ENCODE measurements at regions not wholly inside any gene's neighbourhood (a gene's known extent, or its start where the extent isn't known, plus 50 kb on each side); places are given as distances from the start of the nearest gene placed in this dataset.

DNA sequence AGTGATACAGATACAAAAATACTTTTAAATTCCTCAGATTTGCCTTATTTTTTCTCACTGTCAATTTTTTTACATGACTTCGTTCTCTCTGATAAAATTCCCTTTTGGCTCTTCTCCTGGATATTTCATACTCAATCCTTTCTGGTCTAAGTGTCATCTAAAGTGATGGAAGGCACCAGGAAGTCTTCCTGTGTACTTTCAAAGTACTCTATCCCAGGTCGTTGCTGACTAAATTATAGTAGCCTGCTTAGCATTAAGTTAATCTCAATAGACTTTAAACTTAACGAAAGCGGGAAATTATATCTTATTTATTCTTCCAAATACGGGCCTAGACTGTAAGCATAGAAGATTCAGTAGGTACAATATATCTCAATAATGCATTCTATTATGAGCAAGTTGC lies 67.8 kb downstream of the CASP12 start:
- no peak overlapping the region for H3K4me3 ChIP-seq (ENCODE audit: low read length in 2 of 2)
- no peak overlapping the region for H2AFZ ChIP-seq (ENCODE audit: low read length)
- no peak overlapping the region for H4K91ac ChIP-seq (ENCODE audit: low read depth, low read length, poor library complexity)
- H2BK15ac ChIP-seq (ENCODE audit: low read length) = no peak overlapping the region
- no peak for DNase-seq (ENCODE audit: low spot score)
- no peak overlapping the region for H3K9ac ChIP-seq (ENCODE audit: low read depth, low read length, poor library complexity)
- H3K79me1 ChIP-seq (ENCODE audit: low read depth, low read length) = no peaks in the 10 kb centered on the region
- H3K36me3 ChIP-seq (replicated peaks in 1 of 2; ENCODE audit: control insufficient read depth in 2 of 2, insufficient read depth in 2 of 2, low read length in 2 of 2) = no peaks in the 10 kb centered on the region
- H3K4ac ChIP-seq (ENCODE audit: low read length) = no peak overlapping the region
- H3K4me1 ChIP-seq (ENCODE audit: control insufficient read depth in 2 of 2, insufficient read depth in 1 of 2, low read depth in 1 of 2, low read length in 2 of 2) = no peaks in the 10 kb centered on the region
- no peak overlapping the region for H3K23ac ChIP-seq (ENCODE audit: low read depth, low read length, poor library complexity)
- no CpG with 5 or more reads among the region's 5 CpGs for WGBS, 2 donors (ENCODE audit: extremely low coverage in 2 of 2, insufficient read length in 2 of 2, insufficient replicate concordance in 1 of 2)
- no peak overlapping the region for H4K8ac ChIP-seq (ENCODE audit: low read depth, low read length)
- H3K4me2 ChIP-seq (ENCODE audit: insufficient read depth, low read length, poor library complexity, severe bottlenecking) = no peak overlapping the region
- H3K27me3 ChIP-seq (ENCODE audit: control insufficient read depth in 3 of 3, insufficient read depth in 3 of 3, low read depth in 1 of 3, low read length in 3 of 3) = no peaks in the 10 kb centered on the region
- H2BK12ac ChIP-seq (ENCODE audit: low read length) = no peak overlapping the region
- no peak overlapping the region for H3K14ac ChIP-seq (ENCODE audit: low read length)
- H3K9me3 ChIP-seq (replicated peaks in 1 of 2; ENCODE audit: control insufficient read depth in 2 of 2, insufficient read depth in 1 of 2, low read depth in 1 of 2, low read length in 2 of 2) = no peaks in the 10 kb centered on the region
- H2AK5ac ChIP-seq (ENCODE audit: low read depth, low read length) = no peak overlapping the region
- H3K18ac ChIP-seq (ENCODE audit: low read length) = no peak overlapping the region
- no peak overlapping the region for H2BK5ac ChIP-seq (ENCODE audit: low read length)
- H3K27ac ChIP-seq (replicated peaks; ENCODE audit: low read length) = no peak overlapping the region
- H2BK120ac ChIP-seq (ENCODE audit: low read depth, low read length) = no peak overlapping the region

DNA sequence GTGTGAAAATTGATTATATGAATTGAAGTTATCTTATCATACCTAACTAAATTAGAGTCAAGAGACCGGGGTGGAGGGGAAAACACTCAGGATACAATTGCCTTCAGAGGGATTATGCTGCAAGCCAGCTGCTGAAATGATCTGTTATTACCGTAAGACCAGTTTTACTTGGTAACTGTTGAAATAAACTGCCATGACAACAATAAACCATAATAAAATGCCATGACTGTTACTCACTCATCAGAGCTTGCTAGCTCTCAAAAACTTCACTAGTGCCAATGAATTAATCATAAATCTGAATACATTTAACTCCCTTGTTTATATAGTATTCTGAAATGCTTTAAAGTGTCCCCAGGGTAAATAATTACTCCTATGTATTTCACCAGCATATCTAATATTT lies 68.2 kb downstream of the CASP12 start:
- no peak overlapping the region for H2BK15ac ChIP-seq (ENCODE audit: low read length)
- DNase-seq (ENCODE audit: low spot score) = no peak
- H3K9ac ChIP-seq (ENCODE audit: low read depth, low read length, poor library complexity) = no peak overlapping the region
- H4K8ac ChIP-seq (ENCODE audit: low read depth, low read length) = no peak overlapping the region
- no peak overlapping the region for H3K23ac ChIP-seq (ENCODE audit: low read depth, low read length, poor library complexity)
- no peak overlapping the region for H2AK5ac ChIP-seq (ENCODE audit: low read depth, low read length)
- no peak overlapping the region for H3K4ac ChIP-seq (ENCODE audit: low read length)
- H3K36me3 ChIP-seq (replicated peaks in 1 of 2; ENCODE audit: control insufficient read depth in 2 of 2, insufficient read depth in 2 of 2, low read length in 2 of 2) = no peaks in the 10 kb centered on the region
- H3K79me1 ChIP-seq (ENCODE audit: low read depth, low read length) = no peaks in the 10 kb centered on the region
- no peak overlapping the region for H3K27ac ChIP-seq (replicated peaks; ENCODE audit: low read length)
- H3K18ac ChIP-seq (ENCODE audit: low read length) = no peak overlapping the region
- no peak overlapping the region for H2BK5ac ChIP-seq (ENCODE audit: low read length)
- no peaks in the 10 kb centered on the region for H3K27me3 ChIP-seq (ENCODE audit: control insufficient read depth in 3 of 3, insufficient read depth in 3 of 3, low read depth in 1 of 3, low read length in 3 of 3)
- no CpG with 5 or more reads among the region's 2 CpGs for WGBS, 2 donors (ENCODE audit: extremely low coverage in 2 of 2, insufficient read length in 2 of 2, insufficient replicate concordance in 1 of 2)
- no peaks in the 10 kb centered on the region for H3K4me1 ChIP-seq (ENCODE audit: control insufficient read depth in 2 of 2, insufficient read depth in 1 of 2, low read depth in 1 of 2, low read length in 2 of 2)
- no peak overlapping the region for H2BK120ac ChIP-seq (ENCODE audit: low read depth, low read length)
- H4K91ac ChIP-seq (ENCODE audit: low read depth, low read length, poor library complexity) = no peak overlapping the region
- H2BK12ac ChIP-seq (ENCODE audit: low read length) = no peak overlapping the region
- H3K4me2 ChIP-seq (ENCODE audit: insufficient read depth, low read length, poor library complexity, severe bottlenecking) = no peak overlapping the region
- no peak overlapping the region for H3K14ac ChIP-seq (ENCODE audit: low read length)
- no peak overlapping the region for H3K4me3 ChIP-seq (ENCODE audit: low read length in 2 of 2)
- H2AFZ ChIP-seq (ENCODE audit: low read length) = no peak overlapping the region
- H3K9me3 ChIP-seq (replicated peaks in 1 of 2; ENCODE audit: control insufficient read depth in 2 of 2, insufficient read depth in 1 of 2, low read depth in 1 of 2, low read length in 2 of 2) = no peaks in the 10 kb centered on the region

DNA sequence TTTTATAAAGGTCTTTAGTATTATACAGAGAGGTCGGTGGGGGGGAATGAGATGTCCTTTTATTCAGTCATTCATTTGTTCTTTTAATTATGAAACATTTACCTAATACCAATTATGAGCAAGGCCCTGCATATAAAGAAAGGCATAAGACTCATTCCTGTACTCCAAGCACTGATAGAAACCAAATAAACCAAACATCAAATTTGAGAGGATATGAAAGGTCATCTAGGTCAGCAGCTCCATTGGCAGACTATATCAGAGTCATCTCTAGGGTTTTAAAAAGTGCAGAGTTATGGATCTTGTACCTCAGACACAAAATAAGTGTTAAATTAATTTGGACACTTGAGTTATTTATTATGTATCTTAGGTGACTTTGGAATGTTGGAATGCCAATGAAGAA lies 71.5 kb downstream of the CASP12 start:
- no peak overlapping the region for H2BK5ac ChIP-seq (ENCODE audit: low read length)
- H3K36me3 ChIP-seq (replicated peaks in 1 of 2; ENCODE audit: control insufficient read depth in 2 of 2, insufficient read depth in 2 of 2, low read length in 2 of 2) = no peaks in the 10 kb centered on the region
- H3K9me3 ChIP-seq (replicated peaks in 1 of 2; ENCODE audit: control insufficient read depth in 2 of 2, insufficient read depth in 1 of 2, low read depth in 1 of 2, low read length in 2 of 2) = no peaks in the 10 kb centered on the region
- no peak overlapping the region for H4K91ac ChIP-seq (ENCODE audit: low read depth, low read length, poor library complexity)
- H3K4me2 ChIP-seq (ENCODE audit: insufficient read depth, low read length, poor library complexity, severe bottlenecking) = no peak overlapping the region
- no peaks in the 10 kb centered on the region for H3K79me1 ChIP-seq (ENCODE audit: low read depth, low read length)
- H3K9ac ChIP-seq (ENCODE audit: low read depth, low read length, poor library complexity) = no peak overlapping the region
- H3K27me3 ChIP-seq (ENCODE audit: control insufficient read depth in 3 of 3, insufficient read depth in 3 of 3, low read depth in 1 of 3, low read length in 3 of 3) = no peaks in the 10 kb centered on the region
- H3K23ac ChIP-seq (ENCODE audit: low read depth, low read length, poor library complexity) = no peak overlapping the region
- no peak overlapping the region for H3K18ac ChIP-seq (ENCODE audit: low read length)
- no peak overlapping the region for H3K14ac ChIP-seq (ENCODE audit: low read length)
- no peak overlapping the region for H3K4me3 ChIP-seq (ENCODE audit: low read length in 2 of 2)
- H3K27ac ChIP-seq (replicated peaks; ENCODE audit: low read length) = no peak overlapping the region
- no peak overlapping the region for H2BK15ac ChIP-seq (ENCODE audit: low read length)
- H2AK5ac ChIP-seq (ENCODE audit: low read depth, low read length) = no peak overlapping the region
- no peaks in the 10 kb centered on the region for H3K4me1 ChIP-seq (ENCODE audit: control insufficient read depth in 2 of 2, insufficient read depth in 1 of 2, low read depth in 1 of 2, low read length in 2 of 2)
- no peak overlapping the region for H4K8ac ChIP-seq (ENCODE audit: low read depth, low read length)
- no peak overlapping the region for H2BK120ac ChIP-seq (ENCODE audit: low read depth, low read length)
- DNase-seq (ENCODE audit: low spot score) = no peak
- WGBS, 2 donors (ENCODE audit: extremely low coverage in 2 of 2, insufficient read length in 2 of 2, insufficient replicate concordance in 1 of 2) = no CpG with 5 or more reads among the region's 1 CpG
- no peak overlapping the region for H3K4ac ChIP-seq (ENCODE audit: low read length)
- no peak overlapping the region for H2AFZ ChIP-seq (ENCODE audit: low read length)
- H2BK12ac ChIP-seq (ENCODE audit: low read length) = no peak overlapping the region

- Histone ChIP-seq H4K8ac (ENCODE audit: low read depth, low read length) (no peak overlapping the region), H2BK120ac (ENCODE audit: low read depth, low read length) (no peak overlapping the region), H3K36me3 (replicated peaks in 1 of 2; ENCODE audit: control insufficient read depth in 2 of 2, insufficient read depth in 2 of 2, low read length in 2 of 2) (no peaks in the 10 kb centered on the region), H3K9me3 (replicated peaks in 1 of 2; ENCODE audit: control insufficient read depth in 2 of 2, insufficient read depth in 1 of 2, low read depth in 1 of 2, low read length in 2 of 2) (no peaks in the 10 kb centered on the region), H3K4ac (ENCODE audit: low read length) (no peak overlapping the region), H3K27me3 (ENCODE audit: control insufficient read depth in 3 of 3, insufficient read depth in 3 of 3, low read depth in 1 of 3, low read length in 3 of 3) (no peaks in the 10 kb centered on the region), H3K4me1 (ENCODE audit: control insufficient read depth in 2 of 2, insufficient read depth in 1 of 2, low read depth in 1 of 2, low read length in 2 of 2) (no peaks in the 10 kb centered on the region), H3K23ac (ENCODE audit: low read depth, low read length, poor library complexity) (no peak overlapping the region), H2AK5ac (ENCODE audit: low read depth, low read length) (no peak overlapping the region), H2BK15ac (ENCODE audit: low read length) (no peak overlapping the region), H3K4me2 (ENCODE audit: insufficient read depth, low read length, poor library complexity, severe bottlenecking) (no peak overlapping the region), H3K79me1 (ENCODE audit: low read depth, low read length) (no peaks in the 10 kb centered on the region), H3K14ac (ENCODE audit: low read length) (no peak overlapping the region), H3K9ac (ENCODE audit: low read depth, low read length, poor library complexity) (no peak overlapping the region), H3K4me3 (ENCODE audit: low read length in 2 of 2) (no peak overlapping the region), H2BK5ac (ENCODE audit: low read length) (no peak overlapping the region), H2AFZ (ENCODE audit: low read length) (no peak overlapping the region), H3K18ac (ENCODE audit: low read length) (no peak overlapping the region), H4K91ac (ENCODE audit: low read depth, low read length, poor library complexity) (no peak overlapping the region), H2BK12ac (ENCODE audit: low read length) (no peak overlapping the region), H3K27ac (replicated peaks; ENCODE audit: low read length) (no peak overlapping the region)
- DNase-seq (ENCODE audit: low spot score) = no peak
- WGBS, 2 donors (ENCODE audit: extremely low coverage in 2 of 2, insufficient read length in 2 of 2, insufficient replicate concordance in 1 of 2) = no CpG with 5 or more reads among the region's 1 CpG
These were observed 74.6 kb downstream of the CASP12 start for GRCh38 chr11:104823657-104824056.

Data from neuronal stem cell (in vitro differentiated cells).